ENCODE measurements at regions not wholly inside any gene's neighbourhood (a gene's known extent, or its start where the extent isn't known, plus 50 kb on each side); places are given as distances from the start of the nearest gene placed in this dataset.
A peak's percentile ranks its signal among the peaks of the same experiment; 100 is the strongest.
"Not testable (repeated sequence)": the region's sequence is repeated elsewhere in the genome, so short reads cannot be mapped to it uniquely, and the experiment has no call there.

GRCh38 chr2:215787025-215787424, 226.3 kb downstream of the MREG start:
- no peak for DNase-seq (ENCODE audit: low read depth)
- Histone ChIP-seq H3K4me3 (ENCODE audit: low read depth, low read length) (no peak overlapping the region), H3K27me3 (ENCODE audit: control insufficient read depth, insufficient read depth, low read length) (no peaks in the 10 kb centered on the region), H3K36me3 (ENCODE audit: control insufficient read depth, insufficient read depth, low read length) (no peaks in the 10 kb centered on the region)
- CTCF ChIA-PET: interaction anchor here (0.6 kb wide), 1 partner anchor 8 kb away, joined by 3 read pairs; no protein-coding TSS in a partner anchor
- TF ChIP-seq, protein P1, sequence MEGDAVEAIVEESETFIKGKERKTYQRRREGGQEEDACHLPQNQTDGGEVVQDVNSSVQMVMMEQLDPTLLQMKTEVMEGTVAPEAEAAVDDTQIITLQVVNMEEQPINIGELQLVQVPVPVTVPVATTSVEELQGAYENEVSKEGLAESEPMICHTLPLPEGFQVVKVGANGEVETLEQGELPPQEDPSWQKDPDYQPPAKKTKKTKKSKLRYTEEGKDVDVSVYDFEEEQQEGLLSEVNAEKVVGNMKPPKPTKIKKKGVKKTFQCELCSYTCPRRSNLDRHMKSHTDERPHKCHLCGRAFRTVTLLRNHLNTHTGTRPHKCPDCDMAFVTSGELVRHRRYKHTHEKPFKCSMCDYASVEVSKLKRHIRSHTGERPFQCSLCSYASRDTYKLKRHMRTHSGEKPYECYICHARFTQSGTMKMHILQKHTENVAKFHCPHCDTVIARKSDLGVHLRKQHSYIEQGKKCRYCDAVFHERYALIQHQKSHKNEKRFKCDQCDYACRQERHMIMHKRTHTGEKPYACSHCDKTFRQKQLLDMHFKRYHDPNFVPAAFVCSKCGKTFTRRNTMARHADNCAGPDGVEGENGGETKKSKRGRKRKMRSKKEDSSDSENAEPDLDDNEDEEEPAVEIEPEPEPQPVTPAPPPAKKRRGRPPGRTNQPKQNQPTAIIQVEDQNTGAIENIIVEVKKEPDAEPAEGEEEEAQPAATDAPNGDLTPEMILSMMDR (IDR thresholded peaks at IDR 0.05; ENCODE audit: insufficient read depth, low read depth, low read length): no peak
- POLR2A ChIA-PET: no interaction called here

DNA sequence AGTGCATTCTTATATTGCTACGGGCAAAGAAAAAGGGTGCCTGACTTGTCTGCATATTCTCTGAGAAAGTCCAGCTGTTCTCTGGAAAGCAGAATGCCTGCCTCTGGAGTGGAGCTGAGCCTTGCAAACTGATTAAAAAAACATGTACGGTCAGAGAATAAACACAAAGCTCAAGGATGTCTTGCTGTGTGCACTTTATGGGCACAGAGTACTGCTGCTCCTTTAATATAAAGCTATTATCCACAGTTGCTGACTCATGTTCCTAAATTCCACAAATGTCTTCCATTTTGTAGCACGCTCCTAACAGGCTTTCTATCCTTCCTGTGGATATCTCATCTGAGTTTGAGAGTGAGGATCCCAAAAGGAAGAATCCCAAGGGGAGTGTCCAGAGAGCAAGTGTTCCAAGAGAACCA, 229.0 kb downstream of the MREG start:
- POLR2A ChIA-PET: interaction anchor here (0.5 kb wide), 1 partner anchor 164 kb away, joined by 3 read pairs; no protein-coding TSS in a partner anchor
- no peaks in the 10 kb centered on the region for H3K36me3 ChIP-seq (ENCODE audit: control insufficient read depth, insufficient read depth, low read length)
- TF ChIP-seq, protein P1 (IDR thresholded peaks at IDR 0.05; ENCODE audit: insufficient read depth, low read depth, low read length): no peak
- no peak overlapping the region for H3K4me3 ChIP-seq (ENCODE audit: low read depth, low read length)
- CTCF ChIA-PET: no interaction called here
- H3K27me3 ChIP-seq (ENCODE audit: control insufficient read depth, insufficient read depth, low read length): no peaks in the 10 kb centered on the region
- DNase-seq (ENCODE audit: low read depth): peak; percentile 85

DNA sequence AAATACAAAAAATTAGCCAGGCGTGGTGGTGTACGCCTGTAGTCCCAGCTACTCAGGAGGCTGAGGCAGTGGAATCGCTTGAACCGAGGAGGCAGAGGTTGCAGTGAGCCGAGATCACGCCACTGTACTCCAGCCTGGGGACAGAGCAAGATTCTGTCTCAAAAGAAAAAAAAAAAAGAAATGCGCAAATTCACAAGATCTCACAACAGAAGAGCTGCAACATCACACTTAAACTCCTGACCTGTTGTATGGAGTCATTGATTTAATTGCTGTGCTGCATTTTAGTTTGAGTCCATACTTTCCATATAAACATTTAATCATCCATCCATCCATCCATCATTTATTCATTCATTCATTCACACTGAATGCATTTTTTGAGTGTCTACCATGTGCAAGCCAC, 229.7 kb downstream of the MREG start:
- H3K36me3 ChIP-seq (ENCODE audit: control insufficient read depth, insufficient read depth, low read length); POLR2A ChIA-PET; H3K27me3 ChIP-seq (ENCODE audit: control insufficient read depth, insufficient read depth, low read length); H3K4me3 ChIP-seq (ENCODE audit: low read depth, low read length); DNase-seq (ENCODE audit: low read depth): not testable (repeated sequence)
- CTCF ChIA-PET: interaction anchor here (0.6 to 0.8 kb wide), 2 partner anchors 10 to 1518 kb away, joined by 3 to 5 read pairs; no protein-coding TSS in a partner anchor

DNA sequence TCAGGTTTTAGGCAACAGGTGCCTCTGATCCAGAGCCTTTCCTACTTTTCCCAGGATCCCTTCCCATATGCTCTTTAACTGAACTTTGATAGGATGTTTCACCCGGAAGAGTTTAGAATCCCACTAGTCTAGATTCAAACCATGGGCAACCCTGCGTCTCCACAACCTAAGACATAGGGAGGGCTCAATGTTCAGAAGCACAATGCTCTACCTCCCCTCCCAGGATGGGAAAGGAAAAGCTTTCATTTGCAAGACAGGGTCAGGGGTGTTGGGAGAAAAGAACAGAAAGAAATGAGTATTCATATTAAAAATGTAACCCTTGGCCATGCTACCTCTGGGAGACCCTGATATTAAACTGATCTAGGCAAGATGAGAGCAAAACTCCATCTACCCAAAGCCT, 230.4 kb downstream of the MREG start:
- Histone ChIP-seq H3K27me3 (ENCODE audit: control insufficient read depth, insufficient read depth, low read length) (no peaks in the 10 kb centered on the region), H3K4me3 (ENCODE audit: low read depth, low read length) (no peak overlapping the region), H3K36me3 (ENCODE audit: control insufficient read depth, insufficient read depth, low read length) (no peaks in the 10 kb centered on the region)
- CTCF ChIA-PET: no interaction called here
- POLR2A ChIA-PET: no interaction called here
- TF ChIP-seq, protein P1 (IDR thresholded peaks at IDR 0.05; ENCODE audit: insufficient read depth, low read depth, low read length): no peak
- no peak for DNase-seq (ENCODE audit: low read depth)

- Histone ChIP-seq H3K36me3 (ENCODE audit: control insufficient read depth, insufficient read depth, low read length) (no peaks in the 10 kb centered on the region), H3K4me3 (ENCODE audit: low read depth, low read length) (no peak overlapping the region), H3K27me3 (ENCODE audit: control insufficient read depth, insufficient read depth, low read length) (no peaks in the 10 kb centered on the region)
- TF ChIP-seq, protein P1 (IDR thresholded peaks at IDR 0.05; ENCODE audit: insufficient read depth, low read depth, low read length): no peak
- POLR2A ChIA-PET: no interaction called here
- DNase-seq (ENCODE audit: low read depth): no peak
- CTCF ChIA-PET: no interaction called here
These were observed 231.1 kb downstream of the MREG start for GRCh38 chr2:215782295-215782694.

Measured in BJ (cell line).